ENCODE measurements at regions not wholly inside any gene's neighbourhood (a gene's known extent, or its start where the extent isn't known, plus 50 kb on each side); places are given as distances from the start of the nearest gene placed in this dataset.
"Not testable (repeated sequence)": the region's sequence is repeated elsewhere in the genome, so short reads cannot be mapped to it uniquely, and the experiment has no call there.

DNA sequence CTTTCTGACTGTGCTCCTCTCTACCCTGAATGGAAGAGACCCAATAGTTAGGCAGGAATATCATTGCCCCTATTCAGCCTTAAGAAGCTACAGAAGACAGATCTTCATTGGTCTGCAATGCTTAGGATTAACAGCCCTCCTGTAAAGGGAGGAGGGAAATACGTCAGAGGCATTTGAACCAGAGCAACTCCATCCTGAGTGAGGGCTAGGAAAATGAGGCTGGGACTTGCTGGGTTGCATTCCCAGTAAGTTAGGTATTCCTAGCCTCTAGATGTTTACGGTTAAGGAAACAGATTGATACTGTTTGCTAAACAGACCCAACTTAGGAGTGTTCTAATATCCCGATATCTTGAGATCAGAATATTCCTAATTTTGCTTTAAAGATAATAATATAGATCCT lies 63.5 kb downstream of the PCDH18 start:
- no peak for DNase-seq

DNA sequence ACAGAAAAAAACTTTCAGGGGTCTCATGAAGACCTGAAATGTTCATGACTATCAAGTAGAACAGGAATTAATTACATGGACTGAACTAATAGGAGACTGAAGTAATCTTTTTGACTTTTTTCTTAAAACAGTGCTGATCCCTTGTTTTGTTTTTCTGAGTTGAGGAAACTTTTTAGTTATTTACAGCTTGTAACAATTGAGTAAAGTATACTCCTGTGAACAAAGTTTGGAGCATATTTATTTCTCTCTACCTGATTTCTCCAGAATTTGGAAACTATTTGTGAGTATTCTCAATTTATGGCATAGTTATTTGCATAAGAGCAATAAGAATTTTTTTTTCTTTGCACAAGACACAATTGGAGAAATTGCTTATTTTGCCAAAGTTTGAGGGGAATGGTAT lies 64.8 kb downstream of the PCDH18 start:
- DNase-seq: no peak

DNA sequence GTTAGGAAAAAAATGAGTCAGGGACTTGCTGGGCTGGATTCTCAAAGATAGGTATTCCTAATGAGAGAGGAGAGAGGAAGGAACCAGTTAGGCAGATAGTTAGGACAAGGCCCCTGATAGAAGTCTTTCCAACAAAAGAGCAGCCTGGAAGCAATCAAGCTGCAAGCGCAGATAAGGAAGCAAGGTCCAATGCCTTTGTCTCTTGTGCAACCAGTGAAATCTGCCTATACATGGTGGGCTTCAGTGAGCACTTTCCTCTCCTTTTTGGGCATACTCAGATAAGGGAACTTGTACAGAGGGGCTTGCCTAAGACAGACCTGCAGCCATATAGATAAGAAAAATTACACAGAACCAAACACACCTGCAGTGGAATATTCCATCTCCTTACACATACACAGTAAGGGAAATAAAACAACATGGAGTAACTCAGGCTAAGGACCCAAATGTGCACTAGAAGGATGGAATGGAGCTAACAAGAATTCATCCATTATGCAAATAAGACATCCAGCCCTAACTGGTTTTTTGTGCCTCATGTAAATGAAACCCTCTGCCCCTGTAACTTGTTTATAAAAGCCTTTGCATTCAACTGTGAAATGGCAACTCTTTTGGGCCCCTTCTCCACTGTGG lies 68.8 kb downstream of the PCDH18 start:
- no peak for DNase-seq

DNA sequence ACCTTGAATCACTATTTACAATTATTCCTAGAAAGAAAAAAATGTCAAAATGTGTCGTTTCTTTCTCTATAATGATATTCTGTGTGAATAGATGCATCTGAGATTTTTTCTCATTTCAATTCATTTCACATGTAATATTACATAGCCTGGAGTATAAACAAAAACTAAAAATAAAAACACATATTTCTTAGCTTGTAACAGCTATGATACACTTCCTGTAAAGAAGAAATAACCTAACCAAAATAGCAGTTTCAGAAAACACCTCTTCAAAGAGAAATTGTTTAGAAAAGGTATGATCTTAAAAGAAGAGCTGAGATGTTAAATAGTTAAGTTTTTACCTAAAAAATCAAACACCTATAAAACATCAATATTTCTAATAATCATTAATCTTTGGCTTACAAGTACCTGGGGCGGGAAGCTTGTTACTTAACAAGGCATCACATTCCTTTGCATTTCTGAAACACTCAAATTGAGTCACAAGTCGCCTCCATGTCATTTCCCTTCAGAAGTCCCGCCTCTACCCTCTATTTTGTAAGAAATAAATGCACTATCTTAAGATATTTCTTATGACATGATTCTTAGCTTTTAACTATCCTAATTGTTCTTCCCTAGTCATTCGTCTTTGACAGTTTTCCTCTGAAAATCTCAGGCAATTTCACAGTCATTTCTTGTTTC lies 76.5 kb downstream of the PCDH18 start:
- no peak for DNase-seq

DNA sequence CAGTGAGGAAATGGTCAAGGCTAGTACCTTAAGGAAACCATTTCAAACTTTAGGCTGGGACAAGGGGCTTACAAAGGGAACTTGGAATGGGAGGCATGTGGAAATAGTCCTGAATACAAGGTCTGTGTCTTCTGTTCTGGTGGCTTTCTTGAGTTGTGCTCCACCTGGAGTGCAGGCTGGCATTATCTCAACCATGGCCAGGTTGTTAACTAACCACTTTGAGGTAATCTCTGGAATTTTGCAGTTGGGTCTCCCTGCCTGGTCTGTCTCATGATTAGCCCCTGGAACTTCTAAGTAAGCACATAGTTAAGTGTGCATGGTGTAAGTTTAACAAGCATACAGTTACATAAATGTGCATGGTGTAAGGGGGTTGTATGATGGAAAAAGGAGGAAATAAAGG lies 77.5 kb downstream of the PCDH18 start:
- no peak for DNase-seq

DNA sequence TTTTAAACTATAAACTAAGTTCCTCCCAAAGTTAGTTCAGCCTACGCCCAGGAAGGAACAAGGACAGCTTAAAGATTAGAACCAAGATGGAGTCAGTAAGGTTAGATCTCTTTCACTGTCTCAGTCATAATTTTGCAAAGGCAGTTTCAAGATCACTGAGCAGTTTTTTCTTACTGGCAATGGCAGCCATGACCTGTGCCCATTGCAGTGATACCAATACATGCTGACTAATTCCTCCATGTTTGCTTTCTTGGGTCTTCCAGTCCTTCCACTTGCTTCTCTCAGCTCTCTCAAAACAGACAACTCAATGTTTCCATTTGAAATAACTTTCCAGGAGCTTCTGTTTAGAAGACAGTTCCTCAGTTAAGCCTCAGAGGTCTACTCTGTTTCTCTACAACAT lies 79.5 kb downstream of the PCDH18 start:
- no peak for DNase-seq

DNA sequence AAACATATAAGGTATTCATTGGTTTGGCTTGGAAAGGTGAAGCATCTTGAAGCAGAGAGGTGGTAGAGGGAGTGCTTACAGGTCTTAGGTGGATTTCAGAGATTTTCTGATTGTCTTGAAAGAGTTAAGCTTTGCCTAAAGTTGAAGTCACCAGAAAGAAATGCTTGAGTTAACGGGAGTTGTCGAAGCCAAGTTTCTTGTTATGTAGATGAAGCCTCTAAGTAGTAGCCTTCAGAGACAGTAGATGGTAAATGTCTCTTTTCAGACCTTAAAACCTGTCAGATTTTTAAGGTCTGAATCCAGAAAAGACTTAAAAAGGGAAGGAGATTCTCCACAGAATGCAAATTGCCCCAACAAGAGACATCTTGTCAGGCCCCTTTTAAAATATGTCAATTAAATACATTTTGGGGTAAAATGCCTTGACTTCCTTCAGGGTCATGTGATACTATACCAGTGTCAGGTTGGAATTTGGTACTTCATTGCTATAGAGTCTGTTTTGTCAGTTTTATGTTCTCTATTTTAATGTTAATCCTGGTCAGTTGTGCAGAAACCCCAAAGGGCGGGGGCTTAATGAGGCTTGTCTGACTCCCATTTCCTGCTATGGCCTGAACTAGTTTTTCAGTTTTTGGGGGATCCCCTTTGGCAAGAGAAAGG lies 81.0 kb downstream of the PCDH18 start:
- DNase-seq: no peak

DNA sequence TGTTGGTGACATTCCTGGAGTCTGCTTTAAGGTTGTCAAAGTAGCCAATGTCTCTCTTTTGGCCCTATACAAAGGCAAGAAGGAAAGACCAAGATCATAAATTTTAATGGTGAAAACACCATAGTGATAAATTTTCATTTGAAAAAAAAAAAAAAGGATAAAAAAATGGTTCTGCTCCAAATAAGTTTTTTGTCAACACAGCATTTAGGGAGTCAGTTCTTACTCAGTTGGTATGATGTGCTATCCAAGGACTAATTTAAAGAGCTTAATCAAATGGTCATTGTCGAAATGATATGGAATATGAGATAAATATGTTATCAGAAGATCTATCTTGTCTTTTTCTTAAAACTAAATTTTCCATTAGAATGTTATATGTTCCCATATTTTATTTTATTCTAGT lies 83.9 kb downstream of the PCDH18 start:
- DNase-seq: no peak

DNA sequence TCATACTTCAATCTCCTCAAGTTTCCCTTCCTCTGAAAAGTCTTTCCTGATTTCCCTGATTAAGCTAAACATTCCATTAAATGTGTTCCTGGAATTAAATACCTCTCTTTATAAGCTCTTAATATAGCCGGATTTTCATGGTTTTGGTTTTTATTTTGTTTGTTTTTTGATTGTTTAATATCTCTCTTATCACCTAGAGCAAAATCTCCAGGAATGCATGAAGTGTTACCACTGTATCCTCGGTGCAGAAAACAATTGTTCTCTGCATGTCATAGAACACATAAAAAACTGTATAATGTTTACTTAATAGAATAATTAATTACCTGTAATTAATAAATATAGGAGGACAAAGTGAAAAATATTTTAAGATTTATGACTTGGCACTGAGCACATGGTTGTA lies 86.2 kb downstream of the PCDH18 start:
- no peak for DNase-seq

DNA sequence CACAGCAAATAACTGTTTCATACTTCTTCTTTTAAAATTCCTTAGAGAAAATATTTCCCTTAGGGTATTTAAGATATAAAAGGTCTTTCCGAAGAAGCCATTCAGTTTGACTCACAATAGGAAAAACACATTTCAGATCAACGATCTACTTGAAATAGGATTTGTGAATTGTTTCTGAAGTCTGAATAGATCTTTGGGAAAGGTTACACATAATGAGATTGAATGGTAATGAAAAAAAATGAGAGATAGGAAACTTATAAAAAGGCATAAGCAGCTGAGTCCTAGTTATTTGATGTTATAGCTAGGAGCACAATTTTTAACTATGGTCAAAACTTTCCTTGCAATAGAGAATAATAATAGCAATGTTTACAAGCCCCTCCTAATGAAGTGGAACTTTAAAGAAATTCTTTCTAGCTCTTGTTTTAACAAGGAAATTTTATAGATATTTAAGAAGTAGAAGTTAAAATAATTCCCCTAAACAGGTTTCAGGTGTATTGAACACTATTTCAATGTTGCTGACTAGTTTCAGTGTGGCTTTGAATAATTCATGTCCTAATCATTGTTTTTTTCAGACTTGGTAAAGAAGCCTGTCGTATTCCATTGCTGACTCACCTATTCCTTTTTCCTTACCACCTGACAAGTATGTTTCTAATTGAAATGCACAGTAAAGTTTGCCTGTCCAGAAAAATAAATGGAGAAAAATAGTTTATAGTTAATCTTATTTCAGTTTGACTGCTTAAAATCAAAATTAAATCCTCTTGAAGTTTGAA lies 89.1 kb downstream of the PCDH18 start:
- DNase-seq: no peak

DNA sequence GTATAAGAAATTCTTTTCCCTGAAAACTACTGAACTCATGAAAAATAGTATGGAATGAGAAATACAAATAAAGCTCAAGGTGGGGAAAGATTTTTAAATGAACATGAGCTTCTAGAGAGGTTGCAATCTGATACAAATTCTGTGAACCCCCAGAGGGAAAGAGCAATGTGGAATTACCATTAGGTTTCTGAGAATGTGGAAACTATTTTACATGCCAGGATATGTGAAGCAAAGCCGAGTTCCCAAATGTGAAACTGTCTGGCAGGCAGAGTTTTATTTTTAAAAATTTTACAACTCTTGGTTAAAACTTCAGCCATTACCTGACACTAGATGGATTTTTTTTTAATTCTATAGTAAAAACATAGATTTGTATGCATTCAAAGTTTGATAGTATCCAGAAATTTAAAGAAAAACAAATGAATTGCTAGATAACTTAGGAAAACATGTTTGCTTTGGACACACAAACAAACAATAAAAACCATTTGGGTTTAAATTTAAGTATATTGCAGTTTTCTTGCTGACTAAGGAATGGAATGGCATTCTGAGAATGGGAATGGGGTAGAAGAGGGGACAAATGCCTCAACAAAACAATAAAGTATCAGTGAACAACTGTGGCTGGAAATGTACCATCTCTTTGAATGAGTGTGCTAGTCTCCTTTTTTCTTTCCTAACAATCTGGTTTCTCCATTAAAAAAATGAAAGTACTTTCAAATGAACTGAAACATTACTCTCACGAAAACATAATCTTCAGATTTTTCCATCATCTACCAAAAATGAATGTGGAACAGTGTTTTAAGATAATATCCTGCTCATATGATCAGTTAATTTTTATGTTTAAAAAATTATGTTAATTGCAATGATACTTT lies 99.6 kb downstream of the PCDH18 start:
- no peak for DNase-seq

DNA sequence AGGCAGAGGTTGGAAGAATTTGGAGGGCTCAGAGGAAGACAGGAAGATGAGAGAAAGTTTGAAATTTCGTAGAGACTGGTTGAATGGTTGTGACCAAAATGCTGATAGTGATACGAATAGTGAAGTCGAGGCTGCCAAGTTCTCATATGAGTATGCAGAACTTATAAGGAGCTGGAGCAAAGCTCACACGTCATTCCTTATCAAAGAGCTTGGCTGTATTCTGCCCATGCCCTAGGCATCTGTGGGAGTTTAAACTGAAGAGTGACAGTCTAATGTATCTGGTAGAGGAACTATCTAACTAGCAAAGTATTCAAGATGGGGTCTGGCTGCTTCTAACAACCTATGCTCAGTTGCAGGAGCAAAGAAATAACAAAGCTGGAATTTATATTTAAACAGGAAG lies 102.1 kb downstream of the PCDH18 start:
- DNase-seq: no peak

DNA sequence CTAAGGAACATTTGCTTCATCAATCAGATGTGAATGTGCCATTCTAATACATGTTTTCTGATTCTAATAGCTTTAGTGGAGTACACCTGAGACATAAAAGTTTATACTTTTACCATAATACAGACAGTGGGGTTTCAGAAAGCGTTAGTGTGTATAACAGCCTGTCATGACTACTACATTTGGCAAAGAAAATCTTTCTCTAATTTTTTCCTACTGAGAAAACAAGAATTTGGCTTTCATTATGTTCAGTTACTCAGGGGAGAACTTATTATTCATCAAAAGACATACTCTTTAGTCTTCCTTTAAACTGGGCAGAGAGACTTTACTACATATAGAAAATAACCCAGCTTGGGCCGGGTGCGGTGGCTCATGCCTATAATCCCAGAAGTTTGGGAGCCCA lies 104.9 kb downstream of the PCDH18 start:
- no peak for DNase-seq

DNA sequence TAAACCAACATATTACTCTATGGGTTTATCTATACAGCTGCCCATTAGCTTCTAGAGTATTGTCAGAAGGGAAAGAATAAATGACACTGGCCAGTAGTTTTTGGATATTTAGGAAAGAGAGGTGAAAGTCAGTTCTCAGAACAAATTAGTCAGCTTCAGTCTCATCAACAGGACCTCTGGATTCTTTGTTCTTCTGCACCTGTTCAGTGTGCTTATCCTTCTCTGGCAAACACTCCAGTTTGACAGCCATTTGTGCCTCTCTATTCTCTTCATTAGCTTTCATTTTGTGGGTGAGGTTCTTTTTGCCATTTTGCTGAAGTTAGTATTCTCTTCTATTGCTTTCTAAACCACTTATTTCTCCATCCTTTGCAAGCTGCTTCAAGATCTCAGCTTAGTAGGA lies 107.0 kb downstream of the PCDH18 start:
- DNase-seq: no peak

DNA sequence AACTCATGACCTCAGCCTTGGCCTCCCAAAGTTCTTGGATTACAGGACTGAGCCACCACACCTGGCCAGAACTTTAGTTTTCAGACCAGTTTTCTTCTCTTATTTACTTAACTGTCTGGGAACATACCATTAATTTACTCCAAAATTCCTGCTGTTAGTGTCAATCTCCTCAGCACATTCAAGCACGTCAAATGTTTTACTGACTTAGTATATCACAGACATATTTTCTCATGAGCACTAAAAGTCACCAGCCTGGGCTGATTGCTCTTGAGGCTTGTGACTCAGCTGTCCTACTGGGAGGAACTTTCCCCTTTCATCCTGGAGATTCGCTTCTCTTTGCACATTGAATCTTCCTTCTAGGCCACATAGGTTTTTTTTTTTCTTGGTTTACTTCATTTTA lies 109.6 kb downstream of the PCDH18 start:
- DNase-seq: no peak

DNA sequence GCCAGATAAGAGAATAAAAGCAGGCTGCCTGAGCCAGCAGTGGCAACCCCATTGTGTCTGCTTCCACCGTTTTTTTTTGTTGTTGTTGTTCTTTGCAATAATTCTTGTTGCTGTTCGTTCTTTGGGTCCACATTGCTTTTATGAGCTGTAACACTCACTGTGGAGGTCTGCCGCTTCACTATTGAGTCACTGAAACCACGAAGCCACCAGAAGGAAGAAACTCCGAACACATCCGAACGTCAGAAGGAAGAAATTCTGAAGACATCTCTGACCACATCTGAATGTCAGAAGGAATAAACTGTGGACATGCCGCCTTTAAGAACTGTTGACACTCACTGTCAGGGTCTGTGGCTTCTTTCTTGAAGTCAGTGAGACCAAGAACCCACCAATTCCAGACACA lies 110.5 kb downstream of the PCDH18 start:
- DNase-seq: no peak

DNA sequence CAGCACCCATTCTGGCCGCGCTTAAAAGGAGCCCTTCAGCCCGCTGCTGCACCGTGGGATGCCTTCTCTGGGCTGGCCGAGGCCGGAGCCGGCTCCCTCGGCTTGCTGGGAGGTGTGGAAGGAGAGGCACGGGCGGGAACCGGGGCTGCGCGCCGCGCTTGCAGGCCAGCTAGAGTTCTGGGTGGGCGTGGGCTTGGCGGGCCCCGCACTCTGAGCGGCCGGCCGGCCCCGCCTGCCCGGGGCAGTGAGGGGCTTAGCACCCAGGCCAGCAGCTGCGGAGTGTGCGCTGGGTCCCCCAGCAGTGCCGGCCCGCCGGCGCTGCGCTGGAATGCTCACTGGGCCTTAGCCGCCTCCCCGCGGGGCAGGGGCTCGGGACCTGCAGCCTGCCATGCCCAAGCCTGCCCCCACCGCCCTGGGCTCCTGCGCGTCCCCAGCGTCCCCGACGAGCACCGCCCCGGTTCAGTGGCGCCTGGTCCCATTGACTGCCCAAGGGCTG lies 111.3 kb downstream of the PCDH18 start:
- no peak for DNase-seq

DNA sequence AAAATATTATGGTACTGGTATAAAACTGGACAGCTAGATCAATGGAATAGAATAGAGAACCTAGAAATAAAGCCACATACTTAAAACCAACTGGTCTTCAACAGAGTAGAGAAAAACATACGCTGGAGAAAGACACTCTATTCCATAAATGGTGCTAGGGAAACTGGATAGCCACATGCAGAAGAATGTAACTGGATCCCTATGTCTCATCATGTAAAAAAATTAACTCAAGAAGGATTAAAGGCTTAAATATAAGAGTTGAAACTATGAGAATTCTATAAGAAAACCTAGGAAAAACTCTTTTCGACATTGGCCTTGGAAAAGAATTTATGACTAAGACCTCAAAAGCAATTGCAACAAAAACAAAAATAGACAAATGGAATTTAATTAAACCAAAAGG lies 114.6 kb downstream of the PCDH18 start:
- no peak for DNase-seq

DNA sequence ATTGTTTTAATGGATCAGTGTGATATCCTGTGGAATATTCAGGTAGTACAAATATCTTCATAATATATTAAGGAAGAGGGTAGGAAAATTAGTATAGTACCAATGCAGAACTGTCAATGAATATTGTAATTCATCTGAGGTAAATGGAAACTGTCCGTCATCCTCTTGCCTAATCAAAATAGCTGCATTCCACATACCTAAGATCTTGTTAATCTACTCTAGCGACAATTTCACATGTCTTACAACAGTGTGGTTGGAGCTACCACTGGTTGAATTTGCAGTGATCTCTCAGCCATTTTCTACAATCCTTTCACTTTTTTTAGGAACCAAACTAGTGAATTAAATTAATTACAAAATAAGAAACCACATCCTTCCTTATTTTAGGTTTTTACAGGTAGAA lies 117.5 kb downstream of the PCDH18 start:
- no peak for DNase-seq

DNA sequence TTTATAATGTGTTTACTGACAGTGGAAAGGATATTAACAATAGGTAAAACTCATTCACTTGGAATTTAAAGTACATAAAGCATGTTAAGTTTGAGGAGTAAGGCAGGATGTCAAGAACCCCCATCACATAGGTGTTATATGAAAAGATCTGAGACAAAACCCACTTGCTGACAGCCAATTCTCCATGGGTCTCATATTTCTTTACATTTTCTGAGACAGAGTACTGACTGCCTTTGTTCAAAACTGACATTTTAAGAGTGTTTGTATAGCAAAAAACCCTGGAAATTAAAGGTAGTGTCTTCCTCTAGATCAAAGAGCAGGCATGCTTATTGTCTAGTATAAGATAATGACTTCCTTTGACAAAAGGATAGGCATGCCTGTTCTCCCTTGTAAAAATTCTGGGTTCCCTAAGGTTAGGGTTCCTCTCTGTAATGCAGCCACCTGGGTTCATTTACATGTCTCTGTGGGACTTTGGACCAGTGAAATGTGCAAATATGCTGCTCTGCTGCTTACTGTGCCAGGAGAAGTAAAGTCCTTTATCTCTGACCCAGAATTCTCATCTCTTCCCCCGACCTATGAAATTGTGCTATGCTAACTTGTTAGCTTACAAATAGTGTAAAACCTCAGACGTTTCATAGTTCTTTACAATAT lies 123.6 kb downstream of the PCDH18 start:
- DNase-seq: no peak

DNA sequence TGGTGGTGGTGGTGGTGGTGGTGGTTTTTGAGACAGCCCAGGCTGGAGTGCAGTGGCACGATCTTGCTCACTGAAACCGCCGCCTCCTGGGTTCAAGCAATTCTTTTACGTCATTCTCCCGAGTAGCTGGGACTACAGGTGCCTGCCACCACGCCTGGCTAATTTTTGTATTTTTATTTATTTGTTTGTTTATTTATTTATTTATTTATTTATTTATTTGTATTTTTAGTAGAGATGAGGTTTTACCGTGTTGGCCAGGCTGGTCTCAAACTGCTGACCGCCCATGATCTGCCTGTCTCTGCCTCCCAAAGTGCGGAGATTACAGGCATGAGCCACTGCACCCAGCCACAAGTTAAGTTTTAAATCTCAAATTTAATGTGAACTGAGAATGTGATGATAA lies 126.5 kb downstream of the PCDH18 start:
- DNase-seq: not testable (repeated sequence)

DNA sequence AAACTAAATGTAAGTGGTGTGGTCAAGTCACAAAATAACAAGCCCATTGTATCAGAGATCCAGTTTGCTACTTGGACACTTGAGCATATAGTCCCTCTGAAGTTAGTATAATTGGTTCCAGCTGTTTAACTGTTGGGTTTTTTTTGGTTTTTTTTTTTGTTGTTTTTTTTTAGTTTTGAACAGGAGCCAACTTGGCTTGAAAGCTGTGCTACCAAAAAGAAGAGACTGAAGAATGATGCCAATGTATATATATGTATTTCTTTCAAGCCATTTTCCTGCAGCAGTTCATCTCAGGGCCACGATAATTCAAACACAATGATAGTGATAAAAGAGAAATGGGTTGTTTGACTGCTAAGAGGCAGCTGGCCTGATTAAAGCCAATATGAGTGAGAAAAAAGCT lies 138.3 kb downstream of the PCDH18 start:
- DNase-seq: no peak

Data from NCI-H2227 treated with DMSO at 0.1 percent for 48 hours (cell line).